Skeletal muscle cell (primary cell): ENCODE measurements at regions not wholly inside any gene's neighbourhood (a gene's known extent, or its start where the extent isn't known, plus 50 kb on each side); places are given as distances from the start of the nearest gene placed in this dataset.

Source experiments
- DNase-seq: peaks from one replicate; pipeline ENCODE4 v3.0.0-alpha.2; 2010; ENCODE audit warnings: low read depth
- H3K4me3 ChIP-seq: 2 replicates; pipeline ENCODE4 v1.5.1; 2011; ENCODE audit warnings: low read depth, mild to moderate bottlenecking, control low read depth, low read length, moderate library complexity

DNA sequence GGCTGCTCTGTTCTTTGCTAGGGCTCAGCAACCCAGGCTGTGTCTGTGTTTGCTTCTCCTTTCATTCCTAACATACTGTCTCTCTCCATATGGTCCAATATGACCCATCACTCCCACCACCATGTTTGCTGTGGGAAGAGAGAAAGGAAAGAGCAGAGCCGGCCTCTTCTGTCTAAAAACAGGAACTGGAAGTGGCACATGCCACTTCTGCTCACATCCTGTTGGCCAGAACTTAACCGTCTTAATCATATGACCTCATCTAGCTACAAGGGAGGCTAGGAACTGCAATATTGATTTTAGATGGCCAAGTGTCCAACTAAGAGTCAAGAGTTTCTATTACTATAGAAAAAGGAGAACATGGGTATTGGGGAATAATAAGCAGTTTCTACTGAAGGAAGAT lies 212.5 kb upstream of the CHD6 start:
- H3K4me3 ChIP-seq, result no peak overlapping the region
- no peak for DNase-seq

DNA sequence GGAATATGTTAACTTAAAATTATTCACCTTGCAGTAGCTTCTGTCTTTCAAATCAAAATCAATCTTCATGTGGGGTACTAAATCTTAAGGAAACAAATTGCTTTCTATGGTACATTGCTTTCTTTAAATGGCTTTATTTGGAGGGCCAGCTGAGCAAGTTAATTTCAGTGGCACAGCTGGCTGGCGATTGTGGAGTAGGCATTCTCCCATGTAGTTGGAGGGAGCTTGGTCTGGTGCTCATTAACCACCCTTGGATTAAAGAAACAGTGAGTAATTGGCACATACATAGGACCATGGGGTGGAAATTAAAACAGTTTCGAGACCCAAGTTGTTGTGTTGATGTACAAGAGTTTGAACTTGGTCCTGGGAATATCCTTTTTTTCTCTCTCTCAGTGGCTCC lies 201.3 kb upstream of the CHD6 start:
- no peak for DNase-seq
- H3K4me3 ChIP-seq, result no peak overlapping the region

DNA sequence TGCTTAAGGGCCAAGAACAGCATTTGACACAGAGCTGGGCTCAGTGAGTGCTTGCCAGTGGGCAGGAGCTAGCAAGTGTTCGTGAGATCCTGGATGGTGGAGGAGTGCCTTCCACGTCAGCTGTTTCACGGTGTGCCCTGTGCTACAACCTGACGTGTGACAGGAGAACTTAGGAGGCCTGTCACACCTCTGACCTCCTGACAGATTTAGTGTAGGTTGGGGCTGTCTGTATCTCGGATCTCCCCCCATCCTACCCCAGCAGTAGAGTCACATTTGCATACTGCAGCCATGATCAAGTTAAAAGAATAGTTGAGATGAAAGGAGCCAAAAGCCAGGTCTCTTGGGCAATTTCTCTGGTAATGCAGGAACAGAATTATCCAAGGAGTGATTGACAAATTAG lies 200.8 kb upstream of the CHD6 start:
- H3K4me3 ChIP-seq, result no peak overlapping the region
- no peak for DNase-seq

DNA sequence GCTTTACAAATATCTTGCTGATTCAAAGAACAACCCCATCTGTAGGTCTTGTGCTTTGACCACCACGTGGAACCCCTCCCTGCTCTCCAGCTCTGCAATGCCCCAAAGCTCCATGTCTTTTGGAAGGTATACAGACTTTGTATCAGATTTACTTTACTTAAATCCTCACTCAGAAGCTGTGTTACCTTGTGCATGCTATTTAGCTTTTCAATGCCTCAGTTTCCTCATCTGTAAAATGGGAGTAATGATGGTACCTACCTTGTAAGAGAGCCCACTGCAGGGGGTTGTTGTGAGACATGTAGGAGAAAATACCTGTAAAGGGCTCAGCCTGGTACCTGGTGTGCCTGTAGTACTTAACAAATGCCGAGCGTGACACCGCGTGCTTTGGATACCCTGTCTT lies 200.2 kb upstream of the CHD6 start:
- no peak overlapping the region for H3K4me3 ChIP-seq

DNA sequence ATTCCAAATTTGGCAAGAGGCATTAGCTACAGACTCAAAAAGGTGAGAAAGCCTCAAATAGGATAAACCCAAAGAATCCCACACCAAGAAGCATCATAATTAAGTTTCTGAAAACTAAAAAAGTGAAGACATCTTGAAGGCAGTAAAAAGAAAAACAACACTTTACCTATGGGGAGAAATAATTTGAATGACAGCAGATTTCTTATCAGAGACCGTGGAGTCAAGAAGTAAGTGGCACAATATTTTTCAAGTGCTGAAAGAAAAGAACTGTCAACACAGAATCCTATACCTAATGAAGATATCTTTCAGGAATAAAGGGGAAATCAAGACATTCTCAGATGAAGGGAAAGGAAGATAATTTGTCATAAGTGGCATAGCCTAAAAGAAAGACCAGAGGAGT lies 193.3 kb upstream of the CHD6 start:
- DNase-seq, result no peak
- H3K4me3 ChIP-seq, result no peak overlapping the region

More for the DNA sequence above, 200.2 kb upstream of the CHD6 start:
- DNase-seq, result no peak

DNA sequence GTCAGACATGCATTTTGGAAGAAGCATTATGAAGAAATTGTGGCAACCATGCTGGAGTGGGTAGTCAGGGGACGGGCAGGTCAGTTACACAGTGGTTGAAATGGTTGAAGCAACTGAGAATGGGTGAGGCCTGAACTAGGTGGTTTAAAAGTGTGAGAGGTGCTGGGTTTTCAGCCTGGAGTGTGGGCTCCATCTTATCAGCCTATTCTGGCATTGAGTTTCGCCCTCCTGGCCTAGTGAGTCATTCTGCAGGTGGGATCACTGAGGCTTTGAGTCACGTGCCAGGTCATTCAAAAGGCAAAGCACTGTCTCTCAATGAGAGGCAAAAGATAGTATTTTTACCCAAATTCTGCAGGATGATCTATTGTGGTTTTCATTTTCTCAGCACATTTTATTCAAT lies 181.9 kb upstream of the CHD6 start:
- no peak for DNase-seq
- H3K4me3 ChIP-seq, result no peak overlapping the region

DNA sequence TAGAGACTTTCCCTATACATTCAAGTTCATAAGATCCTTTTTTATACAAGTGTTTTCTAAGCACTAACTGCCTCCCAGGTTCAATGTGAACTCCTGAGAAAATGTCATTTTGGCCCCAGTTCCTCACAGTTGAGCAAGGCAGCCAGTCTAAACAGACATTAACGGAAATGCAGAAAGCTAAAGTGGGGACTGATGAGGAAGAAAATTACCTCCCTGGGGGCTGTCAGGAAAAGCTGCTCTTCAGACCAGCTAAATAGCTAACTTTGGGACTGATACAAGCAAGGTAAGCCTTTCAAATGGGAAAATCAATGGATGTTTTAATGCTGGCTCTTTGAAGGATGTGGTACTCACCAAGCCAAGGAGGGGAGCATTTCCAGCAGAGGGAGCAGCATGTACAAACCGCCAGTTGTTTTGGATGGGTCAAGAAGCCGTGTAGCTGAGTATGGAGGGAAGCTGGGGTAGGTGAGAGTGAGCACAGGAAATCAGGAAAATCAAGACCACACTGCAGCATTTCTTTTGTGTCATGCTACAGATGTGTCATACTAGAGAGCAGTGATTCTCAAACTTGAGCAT lies 180.8 kb upstream of the CHD6 start:
- no peak for DNase-seq
- no peak overlapping the region for H3K4me3 ChIP-seq

DNA sequence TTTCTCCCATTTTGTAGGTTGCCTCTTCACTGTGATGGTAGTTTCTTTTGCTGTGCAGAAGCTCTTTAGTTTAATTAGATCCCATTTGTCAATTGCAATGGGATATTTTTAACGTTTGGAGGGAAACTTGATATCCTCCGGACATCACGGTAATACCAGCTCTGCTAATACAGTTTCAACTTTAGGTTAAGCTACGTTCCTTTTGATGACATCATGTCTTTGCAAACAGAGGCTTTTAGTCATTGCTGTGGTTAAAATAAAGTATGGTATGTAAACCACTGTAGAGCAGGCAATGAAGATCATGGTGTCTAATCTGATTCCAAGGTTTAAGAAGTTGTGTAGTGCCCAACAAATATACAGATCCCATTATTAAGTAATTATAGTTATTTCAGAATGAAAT lies 168.0 kb upstream of the CHD6 start:
- no peak for DNase-seq
- no peak overlapping the region for H3K4me3 ChIP-seq

DNA sequence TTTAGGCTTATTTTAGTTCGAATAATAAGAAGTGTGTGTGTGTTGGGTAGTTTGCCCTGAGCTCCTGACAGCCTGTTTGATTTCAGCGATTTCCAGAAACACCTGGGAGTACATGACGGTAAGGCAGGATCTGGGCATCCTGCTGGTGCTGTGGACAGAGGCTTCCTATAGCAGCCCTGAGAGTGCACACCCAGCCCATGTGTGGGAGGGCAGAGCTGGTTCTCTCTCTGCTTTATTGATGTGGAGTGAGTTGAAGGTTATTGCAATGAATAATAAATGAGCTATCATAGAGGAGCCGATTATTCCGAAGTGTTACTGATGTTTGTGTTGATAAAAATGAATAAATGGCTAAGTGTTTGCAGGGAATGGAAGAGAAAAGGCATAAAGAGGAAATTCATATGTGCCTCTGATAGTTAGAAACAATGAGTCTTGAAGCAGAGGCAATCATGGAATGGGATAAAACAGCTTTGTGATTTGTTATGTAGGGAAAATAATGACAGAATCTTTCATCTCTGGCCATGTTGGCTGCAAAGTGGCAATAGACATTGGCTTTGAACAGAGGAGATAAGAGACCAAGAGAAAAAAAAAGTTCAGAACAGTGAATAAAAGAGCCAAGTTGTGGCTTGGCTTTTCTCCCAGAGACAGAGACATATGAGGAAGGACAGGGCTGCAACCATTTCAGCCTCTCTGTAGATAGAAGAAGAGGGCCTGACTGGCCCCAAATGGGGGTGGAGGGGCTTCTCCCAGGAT lies 166.2 kb upstream of the CHD6 start:
- no peak for DNase-seq
- no peak overlapping the region for H3K4me3 ChIP-seq

DNA sequence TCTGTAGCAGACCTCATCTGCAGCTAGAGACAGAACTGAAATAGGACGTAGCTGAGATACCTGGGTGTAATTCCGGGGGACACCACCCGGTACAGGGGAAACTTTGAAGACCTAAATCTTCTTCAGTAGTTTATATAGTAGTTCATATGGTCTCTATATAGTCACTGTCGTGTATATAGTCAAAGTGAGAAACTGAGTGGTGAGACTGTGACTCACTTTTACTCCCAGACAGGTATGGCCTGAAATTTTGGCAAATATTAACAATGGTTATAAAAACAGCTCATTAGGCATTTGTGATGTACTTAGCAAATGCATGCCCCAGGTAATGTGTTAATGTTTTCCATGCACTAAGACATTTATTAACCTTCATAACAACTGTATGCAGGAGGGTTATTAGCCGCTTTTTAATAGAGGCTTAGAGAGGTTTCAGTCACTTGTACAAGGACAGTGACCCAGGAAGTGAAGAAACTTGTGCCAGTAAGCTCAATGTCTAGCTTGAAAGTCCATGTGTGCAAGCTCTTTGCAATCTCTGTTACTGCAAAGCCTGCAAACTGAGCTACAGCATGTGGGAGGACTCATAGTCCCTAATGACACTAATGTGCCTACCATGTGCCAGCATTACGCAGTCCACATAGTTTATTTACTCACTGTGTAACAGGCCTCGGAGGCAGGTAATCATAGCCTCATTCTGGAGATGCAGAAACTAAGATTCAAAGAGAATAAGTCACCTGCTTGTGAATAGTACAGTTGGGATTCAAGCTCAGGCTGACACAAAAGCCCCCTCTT lies 165.4 kb upstream of the CHD6 start:
- DNase-seq, result no peak
- no peak overlapping the region for H3K4me3 ChIP-seq

DNA sequence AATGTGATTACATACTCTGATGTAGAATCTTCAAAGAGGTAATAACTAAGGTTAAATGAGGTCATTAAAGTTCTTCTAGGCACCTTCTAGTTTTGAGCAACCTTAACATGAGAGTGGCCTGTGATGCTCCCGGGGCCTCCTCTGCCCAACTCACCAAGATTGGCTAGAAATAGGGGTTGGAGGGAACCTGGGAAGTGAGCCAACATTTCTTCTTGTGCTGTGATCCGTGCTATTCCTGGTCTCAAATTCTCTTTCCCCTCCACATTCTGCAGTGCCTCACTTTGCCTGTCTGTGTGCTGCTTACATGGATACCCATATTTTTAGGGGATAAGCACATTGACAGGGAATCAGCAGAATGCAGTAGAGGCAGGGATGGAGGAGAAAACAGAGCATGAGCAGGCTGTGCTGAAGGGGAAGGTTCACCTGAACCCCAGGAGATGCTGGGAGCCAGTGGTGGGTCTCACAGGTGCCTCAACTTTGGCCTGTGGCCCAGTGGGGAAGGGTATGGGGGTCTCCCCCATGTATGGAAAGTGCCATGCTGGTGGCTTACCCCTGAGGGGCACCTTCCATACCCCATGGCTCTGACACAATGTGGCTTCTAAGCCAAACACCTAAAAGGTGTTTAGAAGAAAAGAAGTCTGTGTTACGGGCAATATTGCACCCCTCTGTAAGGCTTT lies 164.7 kb upstream of the CHD6 start:
- DNase-seq, result no peak
- H3K4me3 ChIP-seq, result no peak overlapping the region

DNA sequence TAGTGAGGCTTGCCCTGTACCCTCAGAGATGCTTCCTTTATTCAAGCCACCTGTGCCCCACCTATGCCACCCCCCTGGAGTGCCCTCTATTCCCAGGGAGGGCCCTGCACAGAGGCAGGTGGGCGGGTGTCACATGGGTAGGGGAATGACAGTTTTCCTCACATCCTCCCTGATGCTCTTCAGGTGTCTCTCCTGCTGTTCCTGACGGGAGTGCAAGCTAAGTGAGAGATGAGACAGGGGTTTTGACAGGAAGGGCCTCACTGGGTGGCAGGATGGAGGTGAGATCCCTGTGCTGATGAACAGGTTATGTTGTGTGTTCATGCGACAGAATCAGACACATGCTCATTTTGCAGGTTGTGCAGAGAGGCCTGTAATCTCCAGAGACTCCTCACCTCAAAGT lies 164.1 kb upstream of the CHD6 start:
- no peak for DNase-seq

DNA sequence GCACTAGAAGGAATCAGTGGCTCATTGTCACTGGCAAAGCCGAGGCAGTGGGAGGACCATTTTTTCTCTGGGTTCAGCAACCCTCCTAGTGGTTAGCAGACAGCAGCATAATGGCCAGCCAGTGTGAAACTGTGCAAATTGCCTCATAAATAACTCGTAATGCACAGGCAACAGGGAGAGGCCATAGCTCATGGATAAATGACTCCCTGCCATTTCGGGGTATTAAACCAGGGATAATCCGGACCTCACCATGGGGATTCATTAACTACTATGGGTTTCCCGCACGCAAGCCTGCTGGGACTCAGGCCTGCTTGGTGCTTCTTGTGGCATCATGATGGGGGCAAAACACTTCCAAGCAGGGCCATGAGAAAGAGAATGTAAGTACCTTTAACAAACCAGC lies 158.2 kb upstream of the CHD6 start:
- no peak for DNase-seq
- no peak overlapping the region for H3K4me3 ChIP-seq

More for the DNA sequence above, 164.1 kb upstream of the CHD6 start:
- H3K4me3 ChIP-seq, result no peak overlapping the region

DNA sequence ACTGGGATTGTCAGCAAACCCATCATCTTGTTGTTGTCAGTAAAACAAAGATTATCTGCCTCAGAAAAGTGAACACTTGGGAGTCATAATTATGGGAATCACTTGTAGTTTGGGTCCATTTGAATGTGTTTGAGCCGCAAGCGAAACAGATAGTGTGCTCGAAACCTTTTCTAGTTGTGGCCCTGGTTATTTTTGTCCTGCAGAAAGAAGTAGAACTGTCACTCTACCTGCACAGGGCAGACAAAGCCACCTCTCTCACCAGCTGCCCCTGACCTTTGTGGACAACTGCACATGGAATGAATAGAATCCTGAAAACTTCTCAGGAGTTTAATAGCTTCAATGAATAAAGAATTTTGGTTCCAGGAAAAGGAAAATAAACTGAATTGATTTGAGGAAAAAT lies 156.1 kb upstream of the CHD6 start:
- no peak for DNase-seq
- H3K4me3 ChIP-seq, result no peak overlapping the region

DNA sequence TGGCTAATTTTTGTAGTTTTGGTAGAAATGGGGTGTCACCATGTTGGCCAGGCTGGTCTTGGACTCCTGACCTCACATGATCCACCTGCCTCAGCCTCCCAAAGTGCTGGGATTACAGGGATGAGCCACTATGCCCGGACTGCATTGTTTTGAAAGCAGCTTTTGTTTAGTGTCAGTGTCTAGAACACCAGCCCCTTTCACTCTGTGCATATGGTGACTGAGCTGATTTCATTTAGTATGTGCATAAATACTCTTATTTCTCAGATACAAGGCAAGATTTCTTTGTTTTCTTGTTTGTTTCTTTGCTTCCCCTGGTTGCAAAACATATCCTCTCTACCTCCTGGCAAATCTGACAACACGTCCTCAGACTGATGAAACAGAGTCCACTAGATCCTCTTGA lies 152.8 kb upstream of the CHD6 start:
- no peak overlapping the region for H3K4me3 ChIP-seq
- no peak for DNase-seq

DNA sequence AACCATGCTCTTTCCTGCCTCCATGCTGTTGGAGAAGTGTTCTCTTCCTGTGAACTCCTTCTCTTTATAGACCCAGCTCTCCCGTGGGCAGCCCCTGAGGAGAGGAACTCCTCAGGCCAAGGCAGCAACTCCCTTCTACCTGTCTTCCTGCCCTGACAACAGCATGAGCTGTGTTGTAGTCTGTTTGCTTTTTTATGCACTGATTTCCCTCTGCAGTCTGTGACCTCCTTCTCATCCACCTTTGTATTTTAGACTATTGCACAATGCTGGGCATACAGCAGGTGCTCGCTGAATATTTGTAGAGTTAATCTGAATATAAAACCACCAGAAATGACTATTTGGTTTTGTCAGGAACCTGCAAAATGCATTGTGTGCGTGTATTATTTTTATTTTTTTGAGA lies 152.2 kb upstream of the CHD6 start:
- DNase-seq, result no peak
- H3K4me3 ChIP-seq, result no peak overlapping the region

DNA sequence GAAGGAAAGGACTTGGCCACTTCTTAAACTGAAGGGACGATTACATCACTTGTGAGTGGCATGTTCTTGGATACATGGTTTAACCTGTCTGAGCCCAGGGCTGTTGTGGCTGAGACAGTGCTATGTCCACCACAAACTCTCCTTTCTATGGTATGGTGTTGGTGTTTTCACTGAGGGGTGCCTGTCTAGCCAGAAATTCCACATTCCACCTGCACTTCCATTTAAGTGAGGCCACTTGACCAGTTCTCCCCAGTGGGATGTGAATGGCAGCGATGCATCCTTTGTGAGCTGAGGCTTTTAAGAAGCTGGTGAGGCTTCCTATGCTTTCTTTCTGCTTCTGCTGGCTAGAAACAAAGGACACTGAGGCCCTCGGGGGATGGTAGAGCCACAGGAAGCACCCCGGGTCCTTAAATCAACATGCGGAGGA lies 151.4 kb upstream of the CHD6 start:
- DNase-seq, result no peak

DNA sequence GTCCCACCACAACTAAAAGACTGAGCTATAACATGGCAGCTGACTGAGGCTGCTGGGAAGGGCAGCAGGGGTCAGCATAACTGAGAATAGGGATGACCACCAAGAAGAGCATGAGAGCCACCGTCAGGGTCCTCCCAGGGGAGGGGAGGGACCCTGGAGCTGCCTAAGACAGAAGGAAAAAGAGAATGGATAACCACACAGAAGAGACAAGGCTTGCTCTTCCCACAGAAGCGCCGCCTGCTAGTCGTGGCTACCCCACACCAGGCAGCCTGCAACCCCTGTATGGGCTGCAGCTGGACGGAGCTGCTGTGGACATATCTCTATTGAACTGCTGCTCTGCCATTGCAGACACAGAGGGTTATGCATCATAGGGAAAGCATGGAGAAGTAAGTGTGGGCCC lies 132.0 kb upstream of the CHD6 start:
- DNase-seq, result no peak
- no peak overlapping the region for H3K4me3 ChIP-seq

More for the DNA sequence above, 151.4 kb upstream of the CHD6 start:
- H3K4me3 ChIP-seq, result no peak overlapping the region

DNA sequence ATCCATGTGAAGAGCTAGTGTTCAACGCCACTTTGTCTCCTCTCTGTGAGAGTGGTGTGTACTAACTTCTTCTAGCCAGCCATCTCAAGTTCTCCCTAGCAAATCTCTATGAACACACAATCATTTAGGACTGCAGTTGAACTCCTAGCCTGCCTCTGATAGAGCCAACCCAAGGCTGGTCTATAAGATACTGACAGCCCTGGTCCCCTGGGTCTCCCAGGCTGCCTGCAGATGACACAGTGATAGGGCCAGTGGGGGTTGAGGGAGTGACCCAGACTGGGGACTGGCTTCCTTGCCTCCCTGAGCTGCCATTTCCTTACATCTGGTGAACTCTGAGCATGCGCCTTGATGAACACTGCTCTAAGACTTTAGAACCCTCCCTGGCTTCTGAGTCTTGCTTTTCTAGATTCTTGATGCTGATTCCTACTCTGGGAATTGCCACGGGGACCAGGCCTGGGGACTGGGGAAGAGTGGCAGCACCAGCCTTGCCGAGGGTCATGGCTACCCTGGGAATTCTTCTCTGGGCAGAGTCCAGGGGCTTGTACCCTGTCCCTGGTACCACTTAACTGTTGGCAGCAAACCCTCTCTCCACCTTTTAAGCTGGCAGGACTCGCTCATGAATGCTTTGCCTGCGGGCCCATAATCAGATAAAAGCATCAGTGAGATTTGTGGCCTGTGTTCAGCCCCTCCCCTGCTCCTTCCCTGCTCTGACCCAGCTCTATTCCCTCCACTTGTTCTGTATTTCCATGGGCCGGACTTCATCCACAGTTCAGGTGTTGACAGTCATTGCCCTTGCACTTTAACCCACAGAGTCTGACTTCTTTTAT lies 130.8 kb upstream of the CHD6 start:
- DNase-seq, result no peak
- no peak overlapping the region for H3K4me3 ChIP-seq
